Brain pericyte (primary cell): ENCODE measurements at regions not wholly inside any gene's neighbourhood (a gene's known extent, or its start where the extent isn't known, plus 50 kb on each side); places are given as distances from the start of the nearest gene placed in this dataset.
"Not testable (repeated sequence)": the region's sequence is repeated elsewhere in the genome, so short reads cannot be mapped to it uniquely, and the experiment has no call there.

Source experiments
- DNase-seq: peaks from one replicate; pipeline ENCODE4 v3.0.0-alpha.2; 2012; ENCODE audit warnings: low read depth, low spot score

DNA sequence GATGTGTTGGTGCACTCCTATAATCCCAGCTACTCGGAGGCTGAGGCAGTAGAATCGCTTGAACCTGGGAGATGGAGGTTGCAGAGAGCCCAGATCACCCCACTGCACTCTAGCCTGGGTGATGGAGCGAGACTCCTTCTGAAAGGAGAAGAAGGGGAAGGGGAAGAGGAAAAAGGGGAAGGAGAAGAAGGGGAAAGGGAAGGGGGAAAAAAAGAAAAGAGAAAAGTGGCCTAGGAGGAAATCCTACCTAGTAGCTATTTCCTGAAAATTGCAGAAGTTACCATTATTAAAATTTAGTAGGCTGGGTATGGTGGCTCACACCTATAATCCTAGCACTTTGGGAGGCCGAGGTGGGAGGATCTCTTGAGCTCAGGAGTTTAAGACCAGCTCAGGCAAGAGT is 67.4 kb downstream of the ARRDC3 start:
- DNase-seq: no peak

- DNase-seq: peak; percentile 40
Observed at GRCh38 chr5:91313757-91314673, 69.1 kb downstream of the ARRDC3 start.

DNA sequence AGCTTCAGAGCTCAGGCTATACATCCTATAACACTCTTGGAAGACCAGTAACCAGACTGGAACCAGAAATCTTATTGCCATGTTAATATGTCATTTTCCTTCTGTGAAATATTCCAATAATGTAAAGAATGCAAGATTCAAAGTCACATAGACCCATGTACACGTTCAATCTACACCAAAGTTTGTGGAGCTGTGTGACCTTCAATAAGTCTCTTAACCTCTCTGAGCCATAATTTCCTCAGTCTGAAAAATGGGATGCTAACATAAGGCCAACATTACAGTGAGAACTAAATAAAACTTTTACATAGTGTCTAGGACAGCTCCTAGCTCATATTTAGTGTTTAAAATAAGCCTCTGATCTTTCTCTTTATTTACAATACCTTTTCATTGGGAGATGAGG is 70.4 kb downstream of the ARRDC3 start:
- DNase-seq: no peak

- peak; percentile 96 for DNase-seq
Observed at GRCh38 chr5:91311697-91312501, 71.2 kb downstream of the ARRDC3 start.

DNA sequence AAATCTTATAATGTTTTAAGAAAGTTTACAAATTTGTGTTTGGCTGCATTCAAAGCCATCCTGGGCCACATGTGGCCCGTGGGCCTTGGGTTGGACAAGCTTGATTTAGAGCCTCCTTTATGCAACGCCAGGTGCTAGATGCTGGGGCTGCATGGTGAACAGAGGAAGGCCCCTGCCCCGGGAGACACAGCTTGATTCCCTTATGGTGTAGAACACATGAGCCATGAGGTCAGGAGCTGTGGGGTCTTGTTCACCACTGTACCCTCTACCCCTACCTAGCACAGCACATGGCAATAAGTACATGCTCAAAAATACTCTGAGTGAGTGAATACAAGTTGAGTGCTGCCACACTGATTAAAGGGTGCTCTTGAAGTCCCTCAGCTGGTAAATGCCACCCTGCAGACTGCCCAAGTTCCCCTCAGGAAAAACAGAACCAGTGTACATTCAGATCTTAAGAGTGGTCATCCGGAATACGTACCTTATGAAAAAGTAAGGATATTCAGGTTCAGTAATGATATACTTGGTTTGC is 71.9 kb downstream of the ARRDC3 start:
- no peak for DNase-seq

GRCh38 chr5:91308157-91308556 is 75.0 kb downstream of the ARRDC3 start:
- DNase-seq: not testable (repeated sequence)

DNA sequence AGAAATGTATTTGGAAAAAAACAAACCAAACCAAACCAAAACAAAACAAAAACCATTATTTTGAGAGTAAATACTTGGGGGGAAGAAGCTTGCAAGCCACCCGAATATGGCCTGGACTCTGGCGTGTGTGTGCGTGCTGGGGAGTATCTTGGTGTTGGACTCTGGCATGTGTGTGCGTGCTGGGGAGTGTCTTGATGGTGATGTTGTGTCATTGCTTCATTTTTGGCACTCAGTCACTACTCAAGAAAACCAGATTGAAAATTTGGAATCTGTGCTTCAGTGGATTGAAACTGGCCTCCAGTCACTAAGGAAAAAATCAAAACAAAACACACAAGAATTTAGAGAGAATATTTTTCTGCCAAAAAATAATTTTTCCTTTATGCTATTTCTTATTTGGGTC is 76.1 kb downstream of the ARRDC3 start:
- no peak for DNase-seq

- no peak for DNase-seq
Observed at GRCh38 chr5:91306497-91306896, 76.6 kb downstream of the ARRDC3 start.

- no peak for DNase-seq
Observed at GRCh38 chr5:91305640-91306039, 77.5 kb downstream of the ARRDC3 start.

DNA sequence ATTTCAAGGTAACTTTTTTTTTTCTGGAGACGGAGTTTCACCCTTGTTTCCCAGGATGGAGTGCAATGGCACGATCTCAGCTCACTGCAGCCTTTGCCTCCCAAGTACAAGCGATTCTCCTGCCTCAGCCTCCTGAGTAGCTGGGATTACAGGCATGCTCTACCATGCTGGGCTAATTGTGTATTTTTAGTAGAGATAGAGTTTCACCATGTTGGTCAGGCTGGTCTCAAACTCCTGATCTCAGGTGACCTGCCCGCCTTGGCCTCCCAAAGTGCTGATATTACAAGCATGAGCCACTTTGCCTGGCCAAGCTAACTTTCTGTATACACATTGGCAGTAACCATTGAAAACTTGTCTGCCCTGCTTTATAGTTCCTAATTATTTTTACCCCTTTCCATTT is 79.1 kb downstream of the ARRDC3 start:
- not testable (repeated sequence) for DNase-seq

DNA sequence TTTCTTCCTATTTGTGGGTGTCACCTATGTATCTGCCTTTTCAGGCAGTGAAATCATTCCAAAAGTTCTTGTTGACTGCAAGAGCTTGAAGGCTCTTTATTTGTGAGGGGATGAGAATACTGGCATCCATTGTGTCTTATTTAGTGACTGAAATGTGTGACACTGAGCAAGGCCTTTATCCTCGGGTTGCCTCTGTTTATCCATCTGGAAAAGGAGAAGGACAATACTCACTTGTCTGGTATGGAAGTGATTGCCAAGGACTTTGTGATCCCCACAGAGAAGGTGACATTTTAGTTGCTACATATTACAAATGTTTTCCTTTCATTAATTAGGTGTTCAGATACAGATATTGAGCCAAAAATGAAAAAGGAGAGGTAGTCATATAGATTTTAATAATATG is 80.2 kb downstream of the ARRDC3 start:
- no peak for DNase-seq

DNA sequence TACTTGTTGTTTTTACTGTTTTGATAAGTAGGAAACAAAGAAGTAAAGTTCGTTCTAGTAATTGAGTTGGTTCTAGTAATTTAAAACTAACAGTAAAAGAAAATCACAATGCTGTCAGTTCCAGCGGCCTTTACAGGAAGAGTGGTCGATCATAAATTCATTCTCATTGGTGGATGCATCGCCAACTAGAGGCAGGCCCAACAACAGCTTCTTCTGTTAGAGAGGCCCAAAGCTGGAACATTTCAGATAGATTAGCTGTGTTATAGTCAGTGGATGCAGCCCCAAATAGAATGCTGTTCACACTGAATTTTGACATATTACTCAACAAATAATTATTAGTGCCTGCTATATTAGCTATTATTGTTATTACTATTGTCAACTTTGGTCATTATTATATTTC is 80.8 kb downstream of the ARRDC3 start:
- DNase-seq: no peak

GRCh38 chr5:91301106-91301846 is 81.8 kb downstream of the ARRDC3 start:
- DNase-seq: no peak

GRCh38 chr5:91297994-91298393 is 85.1 kb downstream of the ARRDC3 start:
- DNase-seq: no peak

DNA sequence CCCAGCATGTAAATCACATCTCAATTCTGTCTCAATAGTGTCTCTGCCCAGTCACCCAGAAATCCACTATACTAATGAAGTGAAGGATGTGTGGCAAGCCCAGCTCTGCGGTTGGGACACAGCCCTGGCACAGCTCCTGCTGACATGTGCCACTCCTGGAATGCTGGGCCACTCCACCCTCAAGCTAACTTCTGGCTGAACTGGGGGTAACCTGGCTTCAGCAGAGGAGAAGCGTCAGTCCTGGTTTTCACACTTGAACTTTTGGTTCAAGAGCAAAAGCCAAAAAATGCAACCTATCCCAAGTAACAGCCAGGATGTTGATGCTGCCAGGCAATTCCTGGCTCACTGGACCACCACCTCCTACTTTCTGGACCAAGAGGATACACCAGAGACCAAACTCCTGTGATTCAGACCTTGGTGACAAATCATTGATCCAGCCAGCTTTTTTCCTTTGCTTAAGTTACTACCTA is 86.4 kb downstream of the ARRDC3 start:
- no peak for DNase-seq

DNA sequence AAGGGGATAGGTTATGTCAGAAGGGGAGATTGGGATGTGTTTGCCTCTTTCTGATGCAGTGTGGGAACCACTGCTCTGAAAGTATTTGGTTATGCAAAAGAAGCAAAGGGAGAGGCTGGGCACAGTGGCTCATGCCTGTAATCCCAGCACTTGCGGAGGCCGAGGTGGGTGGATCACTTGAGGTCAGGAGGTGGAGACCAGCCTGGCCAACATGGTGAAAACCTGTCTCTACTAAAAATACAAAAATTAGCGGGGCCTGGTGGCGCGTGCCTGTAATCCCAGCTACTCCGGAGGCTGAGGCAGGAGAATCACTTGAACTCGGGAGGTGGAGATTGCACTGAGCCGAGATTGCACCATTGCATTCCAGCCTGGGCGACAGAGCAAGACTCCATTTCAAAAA is 87.0 kb downstream of the ARRDC3 start:
- not testable (repeated sequence) for DNase-seq

- no peak for DNase-seq
Observed at GRCh38 chr5:91293131-91293530, 90.0 kb downstream of the ARRDC3 start.

DNA sequence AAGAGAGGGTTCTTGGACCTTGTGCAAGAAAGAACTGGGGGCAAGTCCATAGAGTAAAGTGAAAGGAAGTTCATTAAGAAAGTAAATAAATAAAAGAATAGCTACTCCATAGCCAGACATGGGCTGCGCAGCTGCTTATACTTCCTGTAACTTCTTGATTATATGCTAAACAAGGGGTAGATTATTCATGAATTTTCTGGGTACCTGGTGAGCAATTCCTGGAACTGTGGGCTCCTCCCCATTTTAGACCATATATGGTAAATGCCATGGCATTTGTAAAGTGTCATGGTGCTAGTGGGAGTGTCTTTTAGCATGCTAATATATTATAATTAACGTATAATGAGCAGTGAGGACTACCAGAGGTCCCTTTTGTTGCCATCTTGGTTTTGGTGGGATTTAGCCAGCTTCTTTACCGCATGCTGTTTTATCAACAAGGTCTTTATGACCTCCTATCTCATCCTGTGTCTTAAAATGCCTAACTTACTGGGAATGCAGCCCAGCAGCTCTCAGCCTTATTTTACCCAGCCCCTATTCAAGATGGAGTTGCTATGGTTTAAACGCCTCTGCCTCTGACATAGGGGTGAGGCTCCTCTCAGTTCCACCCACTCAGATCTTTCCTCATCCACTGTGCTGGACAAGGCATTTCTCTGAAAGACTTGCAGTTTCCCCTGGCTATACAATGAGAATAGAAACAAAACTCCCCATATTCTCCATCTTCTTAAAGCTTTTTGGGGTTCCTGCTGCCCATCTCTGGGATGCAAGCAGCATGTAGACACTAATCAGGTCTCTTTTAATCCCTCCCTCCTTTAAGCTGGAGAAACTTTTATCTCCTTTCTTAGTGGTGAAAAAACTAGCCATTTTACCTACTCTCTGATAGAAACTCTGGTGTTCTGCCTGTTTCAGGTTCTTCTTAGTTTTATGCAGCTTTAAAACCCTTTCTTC is 91.2 kb downstream of the ARRDC3 start:
- no peak for DNase-seq

GRCh38 chr5:91288118-91288916 is 94.8 kb downstream of the ARRDC3 start:
- no peak for DNase-seq

DNA sequence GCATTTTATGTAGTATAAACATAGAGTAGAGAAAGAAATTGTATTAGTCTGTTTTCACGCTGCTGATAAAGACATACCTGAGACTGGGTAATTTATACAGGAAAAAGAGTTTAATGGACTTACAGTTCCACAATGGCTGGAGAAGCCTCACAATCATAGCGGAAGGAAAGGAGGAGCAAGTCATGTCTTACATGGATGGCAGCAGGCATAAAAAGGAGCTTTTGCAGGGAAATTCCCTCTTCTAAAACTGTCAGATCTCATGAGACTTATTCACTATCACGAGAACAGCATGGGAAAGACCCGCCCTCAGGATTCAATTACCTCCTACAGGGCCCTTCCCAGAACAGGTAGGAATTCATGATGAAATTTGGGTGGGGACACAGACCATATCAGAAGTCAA is 98.1 kb downstream of the ARRDC3 start:
- not testable (repeated sequence) for DNase-seq
